ENCODE measurements at regions not wholly inside any gene's neighbourhood (a gene's known extent, or its start where the extent isn't known, plus 50 kb on each side); places are given as distances from the start of the nearest gene placed in this dataset.

DNA sequence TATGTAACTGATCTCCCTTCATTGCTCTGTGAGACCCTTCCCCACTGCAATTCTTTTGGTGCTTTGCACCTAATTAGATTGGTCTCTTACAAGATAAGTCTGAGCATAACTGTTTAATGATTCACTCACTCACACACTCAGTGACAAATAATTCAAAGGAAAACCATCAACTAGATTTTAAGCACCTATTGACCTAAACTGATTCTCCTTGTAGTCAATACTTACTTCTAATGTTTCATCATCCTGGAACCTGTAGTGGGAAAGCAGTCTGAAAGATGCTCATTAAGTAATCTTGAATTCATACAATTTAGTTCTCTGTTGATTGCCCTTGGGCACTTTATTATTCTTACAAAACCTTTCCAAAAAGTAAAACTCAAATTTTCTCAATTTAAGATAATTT lies 74.3 kb upstream of the COL5A2 start:
- TF ChIP-seq YY1 (IDR thresholded peaks at IDR 0.05; ENCODE audit: insufficient read depth, insufficient read length) (no peak), SUZ12 (IDR thresholded peaks at IDR 0.05; ENCODE audit: extremely low read depth, insufficient read depth, insufficient read length) (no peak)
